Caco-2 (cell line): ENCODE measurements at regions not wholly inside any gene's neighbourhood (a gene's known extent, or its start where the extent isn't known, plus 50 kb on each side); places are given as distances from the start of the nearest gene placed in this dataset.

Experiments used
- BruUV-seq: library from RNA; stranded (reverse); fragments of 400-500 nt; replicated peaks from 2 replicates; lab custom pipeline; 2021; lab: Mats Ljungman, UMichigan
- CTCF ChIA-PET: fragments of 300-600 bp; sonication (Branson Sonifier 250); formaldehyde crosslinking; loops from one replicate; lab custom pipeline; 2022; ENCODE audit warnings: antibody characterized with exemption; lab: Charles Lee
- POLR2A ChIA-PET: fragments of 300-600 bp; sonication (Branson Sonifier 250); formaldehyde crosslinking; loops from one replicate; lab custom pipeline; 2022; ENCODE audit warnings: antibody characterized with exemption; lab: Charles Lee
- DNase-seq, 2 experiments: peaks; one replicate each; pipeline versions ENCODE4 v3.0.0 to v3.0.0-alpha.2; 2020 to 2022
- H3K27me3 ChIP-seq: replicated peaks from 2 replicates; pipeline ENCODE4 v1.6.0; 2011; ENCODE audit warnings: low read length; ENCODE audit not compliant: control insufficient read depth, insufficient read depth
- H3K36me3 ChIP-seq: 2 replicates; pipeline ENCODE4 v1.5.1; 2011; ENCODE audit warnings: low read length; ENCODE audit not compliant: control insufficient read depth, insufficient read depth
- H3K4me1 ChIP-seq: fragments of 250-450 bp; sonication (Bioruptor Pico); 2 replicates; pipeline ENCODE4 v1.5.1; 2020; ENCODE audit warnings: mild to moderate bottlenecking
- H3K4me3 ChIP-seq: 2 replicates; pipeline ENCODE4 v1.5.1; 2011; ENCODE audit warnings: low read depth, mild to moderate bottlenecking, control low read depth, low read length
- H3K9me3 ChIP-seq: fragments of 250-450 bp; sonication (Bioruptor Pico); 2 replicates; pipeline ENCODE4 v1.5.1; 2020; ENCODE audit warnings: mild to moderate bottlenecking, moderate library complexity
- H3K27ac Mint-ChIP-seq: one replicate; pipeline ENCODE4 v1.8.0; 2022; ENCODE audit warnings: mixed read lengths; ENCODE audit not compliant: unreplicated experiment
- H3K27me3 Mint-ChIP-seq: one replicate; pipeline ENCODE4 v1.8.0; 2022; ENCODE audit warnings: mixed read lengths; ENCODE audit not compliant: insufficient read depth, unreplicated experiment
- H3K36me3 Mint-ChIP-seq: one replicate; pipeline ENCODE4 v1.8.0; 2022; ENCODE audit warnings: mild to moderate bottlenecking, mixed read lengths; ENCODE audit not compliant: insufficient read depth, unreplicated experiment
- H3K4me1 Mint-ChIP-seq: one replicate; pipeline ENCODE4 v1.8.0; 2022; ENCODE audit warnings: low read depth, mixed read lengths; ENCODE audit not compliant: unreplicated experiment
- H3K4me3 Mint-ChIP-seq: one replicate; pipeline ENCODE4 v1.8.0; 2022; ENCODE audit warnings: mild to moderate bottlenecking, moderate library complexity, mixed read lengths; ENCODE audit not compliant: unreplicated experiment
- H3K9me3 Mint-ChIP-seq: one replicate; pipeline ENCODE4 v1.8.0; 2022; ENCODE audit warnings: mixed read lengths; ENCODE audit not compliant: unreplicated experiment
- intact Hi-C: fragments of 100-400 bp; cut with micrococcal nuclease; formaldehyde crosslinking; loops from one replicate; pipeline ENCODE4 v1.10.0; 2022; ENCODE audit not compliant: unreplicated experiment
- TF ChIP-seq, protein P1 (sequence below), 2 experiments: fragments of 200-600 bp in 1 of 2; IDR thresholded peaks; 1 replicate in 1 of 2; 2 replicates in 1 of 2; pipeline versions ENCODE4 v1.5.1 to v1.8.0; 2011 to 2022; ENCODE audit warnings: antibody characterized with exemption in 1 of 2, control low read depth in 1 of 2, inconsistent platforms in 1 of 2, low read depth in 1 of 2, low read length in 1 of 2, mild to moderate bottlenecking in 1 of 2, moderate library complexity in 1 of 2; ENCODE audit not compliant: insufficient read depth in 1 of 2, severe bottlenecking in 1 of 2, unreplicated experiment in 1 of 2

DNA sequence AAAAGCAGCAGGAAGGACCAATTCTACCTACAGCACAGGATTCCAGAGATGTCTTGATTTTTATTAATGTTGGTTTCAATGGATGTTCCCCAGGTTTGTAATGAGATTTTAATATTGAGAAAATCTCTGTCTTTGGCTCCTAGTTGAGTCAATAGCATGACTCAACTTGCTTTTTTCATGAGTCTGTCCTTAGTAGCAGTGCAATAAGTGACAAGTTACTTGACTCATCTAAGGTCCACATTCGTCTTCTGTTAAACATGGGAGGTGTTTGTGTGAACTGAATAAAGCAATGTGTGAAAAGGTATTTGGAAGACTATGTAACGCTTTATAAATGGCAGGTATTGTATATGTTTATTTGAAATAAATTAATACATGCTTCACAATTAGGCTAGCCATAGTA, 645.0 kb upstream of the PTBP2 start:
- Histone ChIP-seq H3K4me3 (no peak overlapping the region), H3K27me3 (no peaks in the 10 kb centered on the region), H3K36me3 (no peaks in the 10 kb centered on the region), H3K4me1 (no peaks in the 10 kb centered on the region), H3K9me3 (no peaks in the 10 kb centered on the region)
- DNase-seq, result no peak
- CTCF ChIA-PET, result no interaction called here
- H3K27ac Mint-ChIP-seq, result no peak overlapping the region
- H3K4me1 Mint-ChIP-seq, result no peaks in the 10 kb centered on the region
- BruUV-seq, result no TSS peak
- POLR2A ChIA-PET, result no interaction called here
- H3K4me3 Mint-ChIP-seq, result no peak overlapping the region
- H3K36me3 Mint-ChIP-seq, result no peaks in the 10 kb centered on the region
- H3K27me3 Mint-ChIP-seq, result peaks cover 4% of the 10 kb centered on the region
- TF ChIP-seq, protein P1, sequence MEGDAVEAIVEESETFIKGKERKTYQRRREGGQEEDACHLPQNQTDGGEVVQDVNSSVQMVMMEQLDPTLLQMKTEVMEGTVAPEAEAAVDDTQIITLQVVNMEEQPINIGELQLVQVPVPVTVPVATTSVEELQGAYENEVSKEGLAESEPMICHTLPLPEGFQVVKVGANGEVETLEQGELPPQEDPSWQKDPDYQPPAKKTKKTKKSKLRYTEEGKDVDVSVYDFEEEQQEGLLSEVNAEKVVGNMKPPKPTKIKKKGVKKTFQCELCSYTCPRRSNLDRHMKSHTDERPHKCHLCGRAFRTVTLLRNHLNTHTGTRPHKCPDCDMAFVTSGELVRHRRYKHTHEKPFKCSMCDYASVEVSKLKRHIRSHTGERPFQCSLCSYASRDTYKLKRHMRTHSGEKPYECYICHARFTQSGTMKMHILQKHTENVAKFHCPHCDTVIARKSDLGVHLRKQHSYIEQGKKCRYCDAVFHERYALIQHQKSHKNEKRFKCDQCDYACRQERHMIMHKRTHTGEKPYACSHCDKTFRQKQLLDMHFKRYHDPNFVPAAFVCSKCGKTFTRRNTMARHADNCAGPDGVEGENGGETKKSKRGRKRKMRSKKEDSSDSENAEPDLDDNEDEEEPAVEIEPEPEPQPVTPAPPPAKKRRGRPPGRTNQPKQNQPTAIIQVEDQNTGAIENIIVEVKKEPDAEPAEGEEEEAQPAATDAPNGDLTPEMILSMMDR (IDR thresholded peaks at IDR 0.05; ENCODE audit: insufficient read depth in 1 of 2, low read depth in 1 of 2, low read length in 1 of 2, severe bottlenecking in 1 of 2, unreplicated experiment in 1 of 2), result no peak
- no peaks in the 10 kb centered on the region for H3K9me3 Mint-ChIP-seq
- intact Hi-C loops, result no loop called here

DNA sequence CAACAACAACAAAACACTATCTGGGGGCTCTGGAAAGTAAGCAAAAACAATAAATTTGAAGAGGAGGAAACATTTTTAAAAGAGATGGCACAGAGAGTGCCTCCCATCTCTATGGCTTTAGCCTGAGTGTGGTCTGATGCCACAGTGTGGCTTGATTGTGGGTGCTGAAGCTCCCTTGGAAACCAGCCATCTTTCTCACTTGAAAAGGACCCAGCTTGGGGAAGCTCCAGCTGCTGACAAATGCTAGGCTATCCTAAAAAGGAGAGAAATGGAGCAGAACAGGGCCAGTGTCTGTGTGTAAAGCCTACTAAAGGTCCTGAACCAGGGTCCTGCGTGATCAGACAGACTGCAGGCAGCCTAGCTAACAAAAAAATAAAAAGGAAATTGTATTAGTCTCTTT, 642.0 kb upstream of the PTBP2 start:
- H3K27me3 ChIP-seq, result no peaks in the 10 kb centered on the region
- POLR2A ChIA-PET, result no interaction called here
- intact Hi-C loops, result no loop called here
- no peaks in the 10 kb centered on the region for H3K9me3 ChIP-seq
- H3K36me3 ChIP-seq, result no peaks in the 10 kb centered on the region
- DNase-seq, result no peak
- Mint-ChIP-seq H3K9me3 (no peaks in the 10 kb centered on the region), H3K4me1 (no peaks in the 10 kb centered on the region), H3K36me3 (no peaks in the 10 kb centered on the region), H3K4me3 (no peak overlapping the region), H3K27me3 (peaks cover 2% of the 10 kb centered on the region), H3K27ac (no peak overlapping the region)
- no peak overlapping the region for H3K4me3 ChIP-seq
- no peaks in the 10 kb centered on the region for H3K4me1 ChIP-seq
- CTCF ChIA-PET, result no interaction called here
- no TSS peak for BruUV-seq
- TF ChIP-seq, protein P1 (IDR thresholded peaks at IDR 0.05; ENCODE audit: insufficient read depth in 1 of 2, low read depth in 1 of 2, low read length in 1 of 2, severe bottlenecking in 1 of 2, unreplicated experiment in 1 of 2), result no peak

DNA sequence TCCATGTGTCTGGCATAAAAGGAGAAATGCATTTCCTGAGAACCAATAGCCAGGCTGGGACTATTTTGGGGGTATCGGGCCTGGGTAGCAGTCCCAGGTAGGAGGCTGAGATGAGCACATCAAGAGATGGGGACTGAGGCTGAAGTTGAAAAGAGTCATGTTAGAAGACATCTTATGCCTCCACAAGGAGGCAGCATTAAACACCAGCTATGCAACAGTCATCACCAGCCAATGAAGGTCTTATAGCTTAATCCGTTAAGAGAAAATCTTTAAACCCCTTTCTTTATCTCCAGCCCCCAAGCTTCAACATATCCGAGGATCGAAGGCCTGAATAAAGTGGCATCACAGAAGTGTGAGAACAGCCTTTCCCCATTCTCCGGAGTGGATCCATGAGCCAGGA, 640.7 kb upstream of the PTBP2 start:
- H3K9me3 ChIP-seq, result no peaks in the 10 kb centered on the region
- no peaks in the 10 kb centered on the region for H3K27me3 ChIP-seq
- no peak for DNase-seq
- Mint-ChIP-seq H3K27me3 (peaks cover 2% of the 10 kb centered on the region), H3K4me1 (no peaks in the 10 kb centered on the region), H3K9me3 (no peaks in the 10 kb centered on the region), H3K4me3 (no peak overlapping the region), H3K36me3 (no peaks in the 10 kb centered on the region), H3K27ac (no peak overlapping the region)
- no peak overlapping the region for H3K4me3 ChIP-seq
- intact Hi-C loops, result no loop called here
- no peaks in the 10 kb centered on the region for H3K36me3 ChIP-seq
- ChIA-PET CTCF (no interaction called here), POLR2A (no interaction called here)
- TF ChIP-seq, protein P1 (IDR thresholded peaks at IDR 0.05; ENCODE audit: insufficient read depth in 1 of 2, low read depth in 1 of 2, low read length in 1 of 2, severe bottlenecking in 1 of 2, unreplicated experiment in 1 of 2), result no peak
- BruUV-seq, result no TSS peak
- H3K4me1 ChIP-seq, result no peaks in the 10 kb centered on the region
